HL-60 (cell line): ENCODE measurements at regions not wholly inside any gene's neighbourhood (a gene's known extent, or its start where the extent isn't known, plus 50 kb on each side); places are given as distances from the start of the nearest gene placed in this dataset.

Experiments
- DNase-seq, 2 experiments: peaks; one replicate each; pipeline ENCODE4 v3.0.0-alpha.2; 2010 to 2020; ENCODE audit warnings: low read depth in 1 of 2, low spot score in 1 of 2
- H3K27ac ChIP-seq: fragments of 250-450 bp; sonication (Bioruptor Pico); replicated peaks from 2 replicates; pipeline ENCODE4 v1.5.1; 2020; ENCODE audit warnings: mild to moderate bottlenecking, moderate library complexity
- H3K27me3 ChIP-seq: fragments of 250-450 bp; sonication (Bioruptor Pico); 2 replicates; pipeline ENCODE4 v1.5.1; 2021; ENCODE audit warnings: mild to moderate bottlenecking, moderate library complexity; ENCODE audit not compliant: insufficient read depth, poor library complexity, severe bottlenecking
- H3K4me3 ChIP-seq: replicated peaks from 2 replicates; pipeline ENCODE4 v1.5.1; 2011; ENCODE audit warnings: mild to moderate bottlenecking, control low read depth, low read length; ENCODE audit not compliant: insufficient read depth
- CTCF ChIP-seq: IDR thresholded peaks from one replicate; pipeline ENCODE4 v1.5.1; 2011; ENCODE audit warnings: low read length, control low read depth, inconsistent platforms; ENCODE audit not compliant: insufficient read depth
- GABPA ChIP-seq: IDR thresholded peaks from 2 replicates; pipeline ENCODE4 v1.6.1; 2012; ENCODE audit warnings: low read depth
- POLR2AphosphoS5 ChIP-seq: IDR thresholded peaks from 2 replicates; pipeline ENCODE4 v1.6.1; 2012; ENCODE audit warnings: low read depth
- REST ChIP-seq: IDR thresholded peaks from 2 replicates; pipeline ENCODE4 v1.6.1; 2012; ENCODE audit warnings: low read depth; ENCODE audit not compliant: insufficient replicate concordance
- SPI1 ChIP-seq: IDR thresholded peaks from 2 replicates; pipeline ENCODE4 v1.6.1; 2012; ENCODE audit warnings: low read depth, mild to moderate bottlenecking, borderline replicate concordance

GRCh38 chr5:107231191-107231590, 439.5 kb downstream of the EFNA5 start:
- no peak overlapping the region for H3K27ac ChIP-seq
- no peak overlapping the region for H3K4me3 ChIP-seq
- TF ChIP-seq REST (no peak), CTCF (no peak), GABPA (no peak), POLR2AphosphoS5 (no peak), SPI1 (no peak)
- no peaks in the 10 kb centered on the region for H3K27me3 ChIP-seq
- DNase-seq = no peak

- Histone ChIP-seq H3K4me3 (no peak overlapping the region), H3K27me3 (no peaks in the 10 kb centered on the region), H3K27ac (no peak overlapping the region)
- TF ChIP-seq GABPA = no peak
- DNase-seq = no peak
Observed at GRCh38 chr5:107230367-107230766, 440.4 kb downstream of the EFNA5 start.

GRCh38 chr5:107228226-107228625, 442.5 kb downstream of the EFNA5 start:
- H3K4me3 ChIP-seq = no peak overlapping the region
- no peaks in the 10 kb centered on the region for H3K27me3 ChIP-seq
- no peak overlapping the region for H3K27ac ChIP-seq
- TF ChIP-seq REST = no peak
- no peak for TF ChIP-seq GABPA
- no peak for TF ChIP-seq CTCF
- TF ChIP-seq POLR2AphosphoS5 = no peak
- TF ChIP-seq SPI1 = no peak
- DNase-seq = no peak

GRCh38 chr5:107224272-107224671, 446.5 kb downstream of the EFNA5 start:
- no peak for DNase-seq
- no peaks in the 10 kb centered on the region for H3K27me3 ChIP-seq
- H3K27ac ChIP-seq = no peak overlapping the region
- no peak for TF ChIP-seq POLR2AphosphoS5
- TF ChIP-seq REST = no peak
- no peak for TF ChIP-seq SPI1
- TF ChIP-seq CTCF = no peak
- TF ChIP-seq GABPA = no peak
- H3K4me3 ChIP-seq = no peak overlapping the region
